ENCODE measurements at regions not wholly inside any gene's neighbourhood (a gene's known extent, or its start where the extent isn't known, plus 50 kb on each side); places are given as distances from the start of the nearest gene placed in this dataset.

DNA sequence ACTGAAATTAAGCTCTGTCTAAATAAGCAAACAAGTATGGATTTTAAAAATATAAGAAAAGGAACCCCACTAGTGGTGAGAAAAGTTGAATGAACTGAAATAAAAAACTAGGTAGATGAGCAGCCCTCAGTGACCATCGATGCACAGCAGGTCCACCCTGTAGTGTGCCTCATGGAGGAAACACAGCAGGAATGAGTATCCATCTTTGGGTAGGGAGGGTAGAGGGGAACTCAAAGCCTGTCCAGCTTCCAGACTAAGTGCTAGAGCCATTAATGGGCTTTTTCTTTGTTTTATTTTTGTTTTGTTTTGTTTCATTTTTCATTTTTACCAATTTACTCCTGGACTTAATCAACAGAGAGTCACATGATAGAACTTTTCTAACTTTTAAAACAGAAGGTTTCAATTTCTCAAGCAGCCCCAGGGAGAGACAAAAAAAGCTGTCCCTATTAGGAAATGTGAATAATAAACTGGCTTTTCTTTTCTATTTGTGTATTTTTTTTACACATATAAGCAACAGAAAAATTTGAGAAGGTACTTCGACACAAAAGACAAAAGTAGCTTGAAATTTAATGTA, 700.6 kb downstream of the HACE1 start:
- no peaks in the 10 kb centered on the region for H3K4me1 ChIP-seq (replicated peaks in 1 of 2; ENCODE audit: control insufficient read depth in 2 of 2, insufficient read depth in 2 of 2, low read length in 2 of 2)
- no peaks in the 10 kb centered on the region for H3K36me3 ChIP-seq (ENCODE audit: control insufficient read depth, insufficient read depth, low read length)
- H3K27ac ChIP-seq (ENCODE audit: extremely low read depth, low read depth, low read length): no peak overlapping the region
- intact Hi-C loops (cut with micrococcal nuclease): no loop called here
- H3K9me1 ChIP-seq (ENCODE audit: control insufficient read depth, insufficient read depth, low read length): no peaks in the 10 kb centered on the region
- no peaks in the 10 kb centered on the region for H3K79me2 ChIP-seq (ENCODE audit: control insufficient read depth, insufficient read depth, low read length)
- FAIRE-seq (no peak), ATAC-seq (no peak), DNase-seq (ENCODE audit: extremely low read depth in 1 of 4, low spot score in 3 of 4) (no peak)
- H3K4me2 ChIP-seq (ENCODE audit: insufficient read depth, low read length): no peak overlapping the region
- H4K20me1 ChIP-seq (replicated peaks; ENCODE audit: control insufficient read depth, insufficient read depth, low read length): no peaks in the 10 kb centered on the region
- 3% methylated on average over 2 of the region's 2 CpGs for WGBS (ENCODE audit: insufficient coverage, low coverage, missing lambda C conversion rate)
- no peak overlapping the region for H3K9ac ChIP-seq (ENCODE audit: insufficient read depth in 1 of 2, low read depth in 2 of 2, low read length in 2 of 2)
- no TSS peak for BruUV-seq (replicated peaks)
- ChIA-PET CTCF (ENCODE audit: low intra/inter-chr PET ratio) (no interaction called here), POLR2A (no interaction called here)
- H3K9me3 ChIP-seq (replicated peaks; ENCODE audit: control insufficient read depth, insufficient read depth, low read depth, low read length): no peaks in the 10 kb centered on the region; the same call in 1 of the 2 replicates
- H3K4me3 ChIP-seq: no peak overlapping the region
- no peak overlapping the region for H2AFZ ChIP-seq (ENCODE audit: low read depth, low read length)
- no peaks in the 10 kb centered on the region for H3K27me3 ChIP-seq (ENCODE audit: control insufficient read depth in 2 of 2, insufficient read depth in 2 of 2, low read length in 2 of 2)
- in situ Hi-C loops (cut with MboI): no loop called here
- TF ChIP-seq ZKSCAN1 (IDR thresholded peaks at IDR 0.05; ENCODE audit: low read depth, low read length) (no peak), SMARCA5 (IDR thresholded peaks at IDR 0.05) (no peak), CBX5 (IDR thresholded peaks at IDR 0.05; ENCODE audit: borderline replicate concordance, low read depth) (no peak), NFYB (IDR thresholded peaks at IDR 0.05; ENCODE audit: extremely low read depth, insufficient read length) (no peak), EP300 (IDR thresholded peaks at IDR 0.05; ENCODE audit: low read length) (no peak), GABPA (tag; conservative IDR thresholded peaks at IDR 0.05; ENCODE audit: low read depth) (no peak), ZNF121 (CRISPR knock-in tag; conservative IDR thresholded peaks at IDR 0.05) (no peak)
- TF ChIP-seq, protein P1, sequence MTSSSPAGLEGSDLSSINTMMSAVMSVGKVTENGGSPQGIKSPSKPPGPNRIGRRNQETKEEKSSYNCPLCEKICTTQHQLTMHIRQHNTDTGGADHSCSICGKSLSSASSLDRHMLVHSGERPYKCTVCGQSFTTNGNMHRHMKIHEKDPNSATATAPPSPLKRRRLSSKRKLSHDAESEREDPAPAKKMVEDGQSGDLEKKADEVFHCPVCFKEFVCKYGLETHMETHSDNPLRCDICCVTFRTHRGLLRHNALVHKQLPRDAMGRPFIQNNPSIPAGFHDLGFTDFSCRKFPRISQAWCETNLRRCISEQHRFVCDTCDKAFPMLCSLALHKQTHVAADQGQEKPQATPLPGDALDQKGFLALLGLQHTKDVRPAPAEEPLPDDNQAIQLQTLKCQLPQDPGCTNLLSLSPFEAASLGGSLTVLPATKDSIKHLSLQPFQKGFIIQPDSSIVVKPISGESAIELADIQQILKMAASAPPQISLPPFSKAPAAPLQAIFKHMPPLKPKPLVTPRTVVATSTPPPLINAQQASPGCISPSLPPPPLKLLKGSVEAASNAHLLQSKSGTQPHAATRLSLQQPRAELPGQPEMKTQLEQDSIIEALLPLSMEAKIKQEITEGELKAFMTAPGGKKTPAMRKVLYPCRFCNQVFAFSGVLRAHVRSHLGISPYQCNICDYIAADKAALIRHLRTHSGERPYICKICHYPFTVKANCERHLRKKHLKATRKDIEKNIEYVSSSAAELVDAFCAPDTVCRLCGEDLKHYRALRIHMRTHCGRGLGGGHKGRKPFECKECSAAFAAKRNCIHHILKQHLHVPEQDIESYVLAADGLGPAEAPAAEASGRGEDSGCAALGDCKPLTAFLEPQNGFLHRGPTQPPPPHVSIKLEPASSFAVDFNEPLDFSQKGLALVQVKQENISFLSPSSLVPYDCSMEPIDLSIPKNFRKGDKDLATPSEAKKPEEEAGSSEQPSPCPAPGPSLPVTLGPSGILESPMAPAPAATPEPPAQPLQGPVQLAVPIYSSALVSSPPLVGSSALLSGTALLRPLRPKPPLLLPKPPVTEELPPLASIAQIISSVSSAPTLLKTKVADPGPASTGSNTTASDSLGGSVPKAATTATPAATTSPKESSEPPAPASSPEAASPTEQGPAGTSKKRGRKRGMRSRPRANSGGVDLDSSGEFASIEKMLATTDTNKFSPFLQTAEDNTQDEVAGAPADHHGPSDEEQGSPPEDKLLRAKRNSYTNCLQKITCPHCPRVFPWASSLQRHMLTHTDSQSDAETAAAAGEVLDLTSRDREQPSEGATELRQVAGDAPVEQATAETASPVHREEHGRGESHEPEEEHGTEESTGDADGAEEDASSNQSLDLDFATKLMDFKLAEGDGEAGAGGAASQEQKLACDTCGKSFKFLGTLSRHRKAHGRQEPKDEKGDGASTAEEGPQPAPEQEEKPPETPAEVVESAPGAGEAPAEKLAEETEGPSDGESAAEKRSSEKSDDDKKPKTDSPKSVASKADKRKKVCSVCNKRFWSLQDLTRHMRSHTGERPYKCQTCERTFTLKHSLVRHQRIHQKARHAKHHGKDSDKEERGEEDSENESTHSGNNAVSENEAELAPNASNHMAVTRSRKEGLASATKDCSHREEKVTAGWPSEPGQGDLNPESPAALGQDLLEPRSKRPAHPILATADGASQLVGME (CRISPR knock-in tag; IDR thresholded peaks at IDR 0.05): no peak
- TF ChIP-seq, protein P2, sequence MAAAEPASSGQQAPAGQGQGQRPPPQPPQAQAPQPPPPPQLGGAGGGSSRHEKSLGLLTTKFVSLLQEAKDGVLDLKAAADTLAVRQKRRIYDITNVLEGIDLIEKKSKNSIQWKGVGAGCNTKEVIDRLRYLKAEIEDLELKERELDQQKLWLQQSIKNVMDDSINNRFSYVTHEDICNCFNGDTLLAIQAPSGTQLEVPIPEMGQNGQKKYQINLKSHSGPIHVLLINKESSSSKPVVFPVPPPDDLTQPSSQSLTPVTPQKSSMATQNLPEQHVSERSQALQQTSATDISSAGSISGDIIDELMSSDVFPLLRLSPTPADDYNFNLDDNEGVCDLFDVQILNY (CRISPR knock-in tag; IDR thresholded peaks at IDR 0.05): no peak
- TF ChIP-seq, protein P3, sequence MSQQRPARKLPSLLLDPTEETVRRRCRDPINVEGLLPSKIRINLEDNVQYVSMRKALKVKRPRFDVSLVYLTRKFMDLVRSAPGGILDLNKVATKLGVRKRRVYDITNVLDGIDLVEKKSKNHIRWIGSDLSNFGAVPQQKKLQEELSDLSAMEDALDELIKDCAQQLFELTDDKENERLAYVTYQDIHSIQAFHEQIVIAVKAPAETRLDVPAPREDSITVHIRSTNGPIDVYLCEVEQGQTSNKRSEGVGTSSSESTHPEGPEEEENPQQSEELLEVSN (IDR thresholded peaks at IDR 0.05; ENCODE audit: borderline replicate concordance in 1 of 2, extremely low read depth in 1 of 2, insufficient read depth in 1 of 2, insufficient read length in 1 of 2, low read depth in 1 of 2, low read length in 1 of 2, poor library complexity in 1 of 2, severe bottlenecking in 1 of 2): no peak
- TF ChIP-seq, protein P4, sequence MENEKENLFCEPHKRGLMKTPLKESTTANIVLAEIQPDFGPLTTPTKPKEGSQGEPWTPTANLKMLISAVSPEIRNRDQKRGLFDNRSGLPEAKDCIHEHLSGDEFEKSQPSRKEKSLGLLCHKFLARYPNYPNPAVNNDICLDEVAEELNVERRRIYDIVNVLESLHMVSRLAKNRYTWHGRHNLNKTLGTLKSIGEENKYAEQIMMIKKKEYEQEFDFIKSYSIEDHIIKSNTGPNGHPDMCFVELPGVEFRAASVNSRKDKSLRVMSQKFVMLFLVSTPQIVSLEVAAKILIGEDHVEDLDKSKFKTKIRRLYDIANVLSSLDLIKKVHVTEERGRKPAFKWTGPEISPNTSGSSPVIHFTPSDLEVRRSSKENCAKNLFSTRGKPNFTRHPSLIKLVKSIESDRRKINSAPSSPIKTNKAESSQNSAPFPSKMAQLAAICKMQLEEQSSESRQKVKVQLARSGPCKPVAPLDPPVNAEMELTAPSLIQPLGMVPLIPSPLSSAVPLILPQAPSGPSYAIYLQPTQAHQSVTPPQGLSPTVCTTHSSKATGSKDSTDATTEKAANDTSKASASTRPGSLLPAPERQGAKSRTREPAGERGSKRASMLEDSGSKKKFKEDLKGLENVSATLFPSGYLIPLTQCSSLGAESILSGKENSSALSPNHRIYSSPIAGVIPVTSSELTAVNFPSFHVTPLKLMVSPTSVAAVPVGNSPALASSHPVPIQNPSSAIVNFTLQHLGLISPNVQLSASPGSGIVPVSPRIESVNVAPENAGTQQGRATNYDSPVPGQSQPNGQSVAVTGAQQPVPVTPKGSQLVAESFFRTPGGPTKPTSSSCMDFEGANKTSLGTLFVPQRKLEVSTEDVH (IDR thresholded peaks at IDR 0.05; ENCODE audit: low read depth, partially characterized antibody): no peak
